H1 (cell line): ENCODE measurements at regions not wholly inside any gene's neighbourhood (a gene's known extent, or its start where the extent isn't known, plus 50 kb on each side); places are given as distances from the start of the nearest gene placed in this dataset.

ENCODE experiments used
- CTCF ChIA-PET: fragments of 300-600 bp; sonication (Branson Sonifier 250); formaldehyde crosslinking; loops from one replicate; lab custom pipeline; 2021; ENCODE audit not compliant: partially characterized antibody; lab: Charles Lee
- POLR2A ChIA-PET: fragments of 300-600 bp; sonication (Branson Sonifier 250); formaldehyde crosslinking; loops from one replicate; lab custom pipeline; 2021; ENCODE audit warnings: inconsistent platforms; ENCODE audit not compliant: partially characterized antibody; lab: Charles Lee
- DNase-seq, 2 experiments: peaks; one replicate each; pipeline versions ENCODE4 v3.0.0 to v3.0.0-alpha.2; 2010 to 2022; ENCODE audit warnings: low spot score in 2 of 2, low read depth in 1 of 2, mixed read lengths in 1 of 2
- FAIRE-seq: peaks from 2 replicates; lab custom pipeline; 2011; peaks lifted over from hg19 to GRCh38; lab: Jason Lieb, UNC
- H2AFZ ChIP-seq: 2 replicates; pipeline ENCODE4 v1.8.1; 2012; ENCODE audit warnings: low read length, inconsistent platforms
- H2AK5ac ChIP-seq: 2 replicates; pipeline ENCODE4 v1.6.1; 2013; ENCODE audit warnings: low read depth, low read length
- H2BK120ac ChIP-seq: replicated peaks from 2 replicates; pipeline ENCODE3; 2013; ENCODE audit warnings: low read depth, low read length, inconsistent platforms
- H2BK12ac ChIP-seq: 2 replicates; pipeline ENCODE4 v1.6.1; 2013; ENCODE audit warnings: low read depth, low read length
- H2BK15ac ChIP-seq: 2 replicates; pipeline ENCODE4 v1.6.1; 2013; ENCODE audit warnings: low read length
- H2BK20ac ChIP-seq: 2 replicates; pipeline ENCODE4 v1.6.1; 2013; ENCODE audit warnings: low read length
- H2BK5ac ChIP-seq: 2 replicates; pipeline ENCODE4 v1.6.1; 2013; ENCODE audit warnings: low read depth, low read length
- H3K14ac ChIP-seq: 2 replicates; pipeline ENCODE4 v1.6.1; 2013; ENCODE audit warnings: inconsistent platforms; ENCODE audit not compliant: insufficient read length
- H3K18ac ChIP-seq: 2 replicates; pipeline ENCODE4 v1.6.1; 2013; ENCODE audit warnings: low read length; ENCODE audit errors: extremely low read depth
- H3K23ac ChIP-seq: 2 replicates; pipeline ENCODE4 v1.6.1; 2013; ENCODE audit warnings: inconsistent platforms; ENCODE audit not compliant: insufficient read length
- H3K23me2 ChIP-seq: 2 replicates; pipeline ENCODE4 v1.6.1; 2013; ENCODE audit warnings: low read depth, low read length
- H3K27ac ChIP-seq: 2 replicates; pipeline ENCODE4 v1.6.1; 2011; ENCODE audit warnings: low read depth, low read length, inconsistent platforms
- H3K27me3 ChIP-seq, 4 experiments: replicated peaks in 1 of 4; 1 replicate in 1 of 4; 2 replicates in 3 of 4; pipeline versions ENCODE4 v1.6.1 to v1.8.1; 2011 to 2013; ENCODE audit warnings: low read length in 3 of 4, mild to moderate bottlenecking in 3 of 4, inconsistent platforms in 2 of 4, mixed read lengths in 2 of 4, moderate library complexity in 1 of 4; ENCODE audit not compliant: control insufficient read depth in 3 of 4, insufficient read depth in 3 of 4; ENCODE audit errors: extremely low read depth in 1 of 4
- H3K36me3 ChIP-seq, 4 experiments: 2 replicates each; pipeline versions ENCODE4 v1.6.1 to v1.8.1; 2011 to 2013; ENCODE audit warnings: mild to moderate bottlenecking in 4 of 4, low read length in 3 of 4, moderate library complexity in 2 of 4, control low read depth in 1 of 4, inconsistent platforms in 1 of 4; ENCODE audit not compliant: insufficient read depth in 4 of 4, control insufficient read depth in 2 of 4
- H3K4ac ChIP-seq: replicated peaks from 2 replicates; pipeline ENCODE3; 2013; ENCODE audit warnings: low read length, low read depth, mixed read lengths, inconsistent platforms; ENCODE audit not compliant: insufficient read length
- H3K4me1 ChIP-seq, 4 experiments: replicated peaks in 1 of 4; 1 replicate in 1 of 4; 2 replicates in 3 of 4; pipeline versions ENCODE4 v1.6.1 to v1.8.1; 2011 to 2013; ENCODE audit warnings: low read length in 3 of 4, inconsistent platforms in 2 of 4, mixed read lengths in 1 of 4; ENCODE audit not compliant: insufficient read depth in 4 of 4, control insufficient read depth in 3 of 4
- H3K4me2 ChIP-seq, 2 experiments: 2 replicates each; pipeline versions ENCODE4 v1.6.1 to v1.8.1; 2011 to 2013; ENCODE audit warnings: low read depth in 2 of 2, low read length in 2 of 2, control low read depth in 1 of 2, inconsistent platforms in 1 of 2, mild to moderate bottlenecking in 1 of 2; ENCODE audit not compliant: insufficient read depth in 1 of 2
- H3K4me3 ChIP-seq, 4 experiments: fragments of 200-600, 300-600 bp in 1 of 4; sonication (generic), shearing (Covaris generic), sonication (Bioruptor Twin) in 1 of 4; 2 replicates each; pipeline versions ENCODE4 v1.5.1 to v1.8.1; 2011 to 2016; ENCODE audit warnings: low read length in 4 of 4, low read depth in 3 of 4, control low read depth in 2 of 4, inconsistent platforms in 2 of 4, mild to moderate bottlenecking in 2 of 4, mixed read lengths in 1 of 4, moderate library complexity in 1 of 4; ENCODE audit not compliant: insufficient read depth in 2 of 4; ENCODE audit errors: extremely low read depth in 1 of 4
- H3K56ac ChIP-seq: replicated peaks from 2 replicates; pipeline ENCODE3; 2013; ENCODE audit warnings: low read depth, mild to moderate bottlenecking, mixed read lengths, low read length, inconsistent platforms; ENCODE audit not compliant: insufficient read length
- H3K79me1 ChIP-seq: 2 replicates; pipeline ENCODE4 v1.6.1; 2013; ENCODE audit warnings: low read depth, low read length, control low read depth
- H3K79me2 ChIP-seq, 2 experiments: 2 replicates each; pipeline versions ENCODE4 v1.6.1 to v1.8.1; 2012 to 2013; ENCODE audit warnings: low read length in 2 of 2, mild to moderate bottlenecking in 2 of 2, inconsistent platforms in 1 of 2; ENCODE audit not compliant: insufficient read depth in 2 of 2, control insufficient read depth in 1 of 2
- H3K9ac ChIP-seq, 4 experiments: replicated peaks in 1 of 4; 1 replicate in 1 of 4; 2 replicates in 3 of 4; pipeline versions ENCODE4 v1.6.1 to v1.8.1; 2011 to 2013; ENCODE audit warnings: low read depth in 3 of 4, low read length in 3 of 4, control low read depth in 2 of 4, mild to moderate bottlenecking in 2 of 4, moderate library complexity in 2 of 4, inconsistent platforms in 1 of 4; ENCODE audit errors: extremely low read depth in 1 of 4
- H3K9me3 ChIP-seq, 2 experiments: 2 replicates each; pipeline versions ENCODE4 v1.6.1 to v1.8.1; 2012 to 2013; ENCODE audit warnings: mild to moderate bottlenecking in 2 of 2, moderate library complexity in 2 of 2, control low read depth in 1 of 2, inconsistent platforms in 1 of 2, low read depth in 1 of 2, low read length in 1 of 2, mixed read lengths in 1 of 2; ENCODE audit not compliant: insufficient read depth in 2 of 2
- H4K20me1 ChIP-seq, 2 experiments: replicated peaks in 1 of 2; 2 replicates each; pipeline versions ENCODE3 to v1.8.1; 2011 to 2013; ENCODE audit warnings: inconsistent platforms in 2 of 2, low read length in 2 of 2, mild to moderate bottlenecking in 1 of 2; ENCODE audit not compliant: insufficient read depth in 2 of 2, control insufficient read depth in 1 of 2
- H4K5ac ChIP-seq: 2 replicates; pipeline ENCODE4 v1.6.1; 2013; ENCODE audit warnings: low read length, low read depth, mixed read lengths, inconsistent platforms; ENCODE audit not compliant: insufficient read length
- H4K8ac ChIP-seq: 2 replicates; pipeline ENCODE4 v1.8.0; 2013; ENCODE audit warnings: mild to moderate bottlenecking, moderate library complexity, low read length, inconsistent platforms; ENCODE audit not compliant: insufficient read depth; ENCODE audit errors: extremely low read depth
- H4K91ac ChIP-seq: replicated peaks from 2 replicates; pipeline ENCODE3; 2013; ENCODE audit warnings: low read length, mixed read lengths, inconsistent platforms; ENCODE audit not compliant: insufficient read length
- BRCA1 ChIP-seq: IDR thresholded peaks from 2 replicates; pipeline ENCODE4 v1.6.1; 2012; ENCODE audit warnings: low read depth, low read length, improper control_type of control experiment
- CTBP2 ChIP-seq: IDR thresholded peaks from 2 replicates; pipeline ENCODE4 v1.7.0; 2011; ENCODE audit warnings: borderline replicate concordance, mild to moderate bottlenecking, moderate library complexity, mixed read lengths, low read length; ENCODE audit not compliant: insufficient read depth, insufficient read length
- JUN ChIP-seq: IDR thresholded peaks from 2 replicates; pipeline ENCODE4 v1.6.1; 2011; ENCODE audit warnings: low read depth, mild to moderate bottlenecking, improper control_type of control experiment, low read length
- KDM1A ChIP-seq: fragments of 200-600, 300-600 bp; sonication (generic); IDR thresholded peaks from 2 replicates; pipeline ENCODE4 v1.7.1; 2016; ENCODE audit warnings: mild to moderate bottlenecking, low read length, borderline replicate concordance
- KDM4A ChIP-seq: IDR thresholded peaks from one replicate; pipeline ENCODE4 v1.7.1; 2012; ENCODE audit warnings: low read depth, mild to moderate bottlenecking, moderate library complexity, low read length, inconsistent platforms; ENCODE audit not compliant: severe bottlenecking
- MAX ChIP-seq: IDR thresholded peaks from 2 replicates; pipeline ENCODE4 v1.6.1; 2012; ENCODE audit warnings: inconsistent platforms
- POLR2AphosphoS5 ChIP-seq: IDR thresholded peaks from 2 replicates; pipeline ENCODE4 v1.6.1; 2011; ENCODE audit warnings: low read depth, low read length
- POU5F1 ChIP-seq: IDR thresholded peaks from 2 replicates; pipeline ENCODE4 v1.6.1; 2011; ENCODE audit warnings: low read depth, mild to moderate bottlenecking, low read length, moderate library complexity
- TAF1 ChIP-seq: IDR thresholded peaks from 2 replicates; pipeline ENCODE4 v1.6.1; 2011; ENCODE audit warnings: mild to moderate bottlenecking, low read depth, low read length
- TBP ChIP-seq: IDR thresholded peaks from 2 replicates; pipeline ENCODE4 v1.6.1; 2011; ENCODE audit warnings: low read depth, low read length, improper control_type of control experiment
- ZNF274 ChIP-seq: IDR thresholded peaks from 2 replicates; pipeline ENCODE4 v1.7.0; 2012; ENCODE audit warnings: low read length, borderline replicate concordance; ENCODE audit errors: extremely low read depth
- WGBS, 2 experiments: shearing (Covaris generic) in 1 of 2; methylation state at CpG; one replicate each; pipeline versions ENCODE4 v1.1.6 to v1.1.7; 2013 to 2015; ENCODE audit warnings: low lambda C conversion rate in 2 of 2, mixed read lengths in 2 of 2, inconsistent platforms in 1 of 2, low coverage in 1 of 2, missing lambda C conversion rate in 1 of 2; ENCODE audit not compliant: insufficient replicate concordance in 2 of 2, insufficient coverage in 1 of 2, insufficient read length in 1 of 2; ENCODE audit errors: extremely low coverage in 1 of 2, missing lambda C conversion rate in 1 of 2; 5-methylcytosine and 5-hydroxymethylcytosine counted together

DNA sequence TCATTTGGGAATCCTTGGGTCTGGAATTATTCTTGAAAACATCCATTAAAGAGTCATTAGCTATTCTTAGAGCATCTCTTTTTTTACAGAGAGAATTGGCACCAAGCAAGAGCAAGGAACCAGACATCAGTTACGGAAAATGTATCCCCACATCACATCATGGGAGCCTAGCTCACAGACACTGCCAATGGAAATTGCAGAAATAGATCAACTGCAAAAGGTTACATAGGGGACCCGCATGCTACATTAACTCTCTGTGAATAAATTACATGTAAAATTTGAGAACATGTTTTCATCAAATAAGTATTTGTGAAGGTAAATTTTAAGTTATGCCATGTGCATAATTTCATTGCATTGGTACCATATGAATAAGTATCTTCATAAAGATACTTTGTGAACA is 224.8 kb downstream of the ZNF248 start:
- Histone ChIP-seq H3K4ac (no peak overlapping the region), H2BK15ac (no peak overlapping the region), H3K23ac (no peak overlapping the region), H3K56ac (no peak overlapping the region), H3K4me3 (no peak overlapping the region), H3K79me2 (no peaks in the 10 kb centered on the region), H3K9ac (no peak overlapping the region), H3K18ac (no peak overlapping the region), H2BK20ac (no peak overlapping the region), H2BK12ac (no peak overlapping the region), H4K91ac (no peak overlapping the region), H3K14ac (no peak overlapping the region), H2AFZ (no peak overlapping the region), H3K23me2 (no peaks in the 10 kb centered on the region), H4K8ac (no peak overlapping the region), H2AK5ac (no peak overlapping the region), H3K36me3 (peaks cover 0 to 3% (median 0%) of the 10 kb centered on the region in 4 experiments; a peak in 1 of 8 replicates), H3K79me1 (no peaks in the 10 kb centered on the region), H3K4me2 (no peak overlapping the region), H2BK120ac (no peak overlapping the region), H3K4me1 (no peaks in the 10 kb centered on the region), H4K20me1 (no peaks in the 10 kb centered on the region), H3K9me3 (peaks cover 42 to 54% of the 10 kb centered on the region in 2 experiments), H3K27me3 (no peaks in the 10 kb centered on the region), H2BK5ac (no peak overlapping the region), H4K5ac (no peak overlapping the region), H3K27ac (no peak overlapping the region)
- WGBS, 2 experiments: 87% methylated on average over 2 of the region's 2 CpGs; no CpG with 5 or more reads in 1 of the 2 experiments
- FAIRE-seq (no peak), DNase-seq (no peak)
- ChIA-PET POLR2A (no interaction called here), CTCF (no interaction called here)
- TF ChIP-seq KDM4A (no peak), ZNF274 (no peak), POLR2AphosphoS5 (no peak), MAX (no peak), KDM1A (no peak), TAF1 (no peak), POU5F1 (no peak), JUN (no peak), CTBP2 (no peak), TBP (no peak), BRCA1 (no peak)
